ENCODE measurements at regions not wholly inside any gene's neighbourhood (a gene's known extent, or its start where the extent isn't known, plus 50 kb on each side); places are given as distances from the start of the nearest gene placed in this dataset.

DNA sequence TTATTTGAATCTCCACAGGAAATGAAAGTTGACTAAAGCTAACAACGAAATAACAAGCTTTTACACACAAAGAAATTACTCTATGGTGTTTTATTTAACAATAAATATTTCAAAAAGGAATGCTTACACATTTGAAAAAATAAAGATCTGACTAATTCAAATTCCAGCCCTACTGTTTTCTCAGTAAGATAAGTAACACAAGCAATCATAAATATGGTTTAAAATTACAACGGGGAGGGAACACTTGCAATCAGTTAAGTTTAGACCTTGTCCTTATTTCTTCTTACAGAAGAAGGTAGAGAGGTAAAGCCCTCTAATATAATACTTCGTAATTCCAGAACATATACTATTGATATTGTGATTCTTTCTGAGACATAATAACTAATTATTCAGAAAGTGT is 158.5 kb downstream of the DHX15 start:
- TF ChIP-seq HOXB13 (CRISPR knock-in tag; IDR thresholded peaks at IDR 0.05; ENCODE audit: low read depth) (no peak), CBX8 (IDR thresholded peaks at IDR 0.05) (no peak), JUN (IDR thresholded peaks at IDR 0.05) (no peak), ZSCAN20 (CRISPR knock-in tag; IDR thresholded peaks at IDR 0.05) (no peak), RNF2 (IDR thresholded peaks at IDR 0.05; ENCODE audit: borderline replicate concordance, low read depth) (no peak), RCOR1 (IDR thresholded peaks at IDR 0.05; ENCODE audit: low read depth, low read length) (no peak), POLR2A (IDR thresholded peaks at IDR 0.05; ENCODE audit: low read length) (no peak)
- TF ChIP-seq, protein P1, sequence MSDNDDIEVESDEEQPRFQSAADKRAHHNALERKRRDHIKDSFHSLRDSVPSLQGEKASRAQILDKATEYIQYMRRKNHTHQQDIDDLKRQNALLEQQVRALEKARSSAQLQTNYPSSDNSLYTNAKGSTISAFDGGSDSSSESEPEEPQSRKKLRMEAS (IDR thresholded peaks at IDR 0.05) = no peak
- TF ChIP-seq, protein P2, sequence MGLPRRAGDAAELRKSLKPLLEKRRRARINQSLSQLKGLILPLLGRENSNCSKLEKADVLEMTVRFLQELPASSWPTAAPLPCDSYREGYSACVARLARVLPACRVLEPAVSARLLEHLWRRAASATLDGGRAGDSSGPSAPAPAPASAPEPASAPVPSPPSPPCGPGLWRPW (IDR thresholded peaks at IDR 0.05) = no peak
- TF ChIP-seq, protein P3, sequence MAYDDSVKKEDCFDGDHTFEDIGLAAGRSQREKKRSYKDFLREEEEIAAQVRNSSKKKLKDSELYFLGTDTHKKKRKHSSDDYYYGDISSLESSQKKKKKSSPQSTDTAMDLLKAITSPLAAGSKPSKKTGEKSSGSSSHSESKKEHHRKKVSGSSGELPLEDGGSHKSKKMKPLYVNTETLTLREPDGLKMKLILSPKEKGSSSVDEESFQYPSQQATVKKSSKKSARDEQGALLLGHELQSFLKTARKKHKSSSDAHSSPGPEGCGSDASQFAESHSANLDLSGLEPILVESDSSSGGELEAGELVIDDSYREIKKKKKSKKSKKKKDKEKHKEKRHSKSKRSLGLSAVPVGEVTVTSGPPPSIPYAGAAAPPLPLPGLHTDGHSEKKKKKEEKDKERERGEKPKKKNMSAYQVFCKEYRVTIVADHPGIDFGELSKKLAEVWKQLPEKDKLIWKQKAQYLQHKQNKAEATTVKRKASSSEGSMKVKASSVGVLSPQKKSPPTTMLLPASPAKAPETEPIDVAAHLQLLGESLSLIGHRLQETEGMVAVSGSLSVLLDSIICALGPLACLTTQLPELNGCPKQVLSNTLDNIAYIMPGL (CRISPR knock-in tag; IDR thresholded peaks at IDR 0.05; ENCODE audit: borderline replicate concordance) = no peak
- WGBS (ENCODE audit: missing lambda C conversion rate) = 15% methylated on average over 3 of the region's 3 CpGs
- H3K4me1 ChIP-seq = no peaks in the 10 kb centered on the region
- POLR2A ChIA-PET = no interaction called here
- no peak for FAIRE-seq
- ATAC-seq = no peak
- H3K4me2 ChIP-seq = no peak overlapping the region
- no peak for DNase-seq (ENCODE audit: low read depth in 1 of 2, low spot score in 1 of 2)
- H3K27ac ChIP-seq = no peak overlapping the region
- H3K9me3 ChIP-seq = no peaks in the 10 kb centered on the region
- H3K4me3 ChIP-seq = no peak overlapping the region
- CTCF ChIA-PET = no interaction called here

DNA sequence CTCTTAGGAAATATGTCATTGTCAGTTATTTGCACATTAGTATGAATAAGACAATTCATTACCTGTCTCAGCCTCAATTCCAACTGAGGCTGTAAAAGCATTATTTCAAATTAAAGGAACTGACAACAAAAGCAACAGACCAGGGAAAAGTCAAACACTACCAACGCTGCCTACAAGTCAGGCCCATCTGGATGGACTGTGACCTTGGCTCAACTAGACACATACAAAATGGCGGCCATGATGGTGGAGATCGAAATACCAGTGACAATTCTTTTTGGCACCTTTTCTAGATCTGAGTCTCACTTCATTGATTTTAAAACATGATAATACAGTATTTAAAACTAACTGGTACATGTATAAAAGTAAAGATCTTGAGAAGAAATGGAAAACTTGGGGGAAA is 160.7 kb downstream of the DHX15 start:
- DNase-seq (ENCODE audit: low read depth in 1 of 2, low spot score in 1 of 2) = no peak
- no peak for ATAC-seq
- no peak for FAIRE-seq
- TF ChIP-seq CHD2 (IDR thresholded peaks at IDR 0.05; ENCODE audit: low read length, partially characterized antibody) (no peak), HOXB5 (CRISPR knock-in tag; IDR thresholded peaks at IDR 0.05) (no peak), NPAS2 (CRISPR knock-in tag; IDR thresholded peaks at IDR 0.05; ENCODE audit: borderline replicate concordance) (no peak), NR3C1 (IDR thresholded peaks at IDR 0.05) (no peak), RCOR1 (IDR thresholded peaks at IDR 0.05; ENCODE audit: low read depth, low read length) (no peak), TFCP2L1 (CRISPR knock-in tag; IDR thresholded peaks at IDR 0.05) (no peak), POLR2AphosphoS2 (conservative IDR thresholded peaks at IDR 0.05; ENCODE audit: low read length) (no peak), HDAC2 (IDR thresholded peaks at IDR 0.05) (no peak), RAD21 (conservative IDR thresholded peaks at IDR 0.05 in 1 of 2, IDR thresholded peaks at IDR 0.05 in 1 of 2) (no peak), RFX5 (IDR thresholded peaks at IDR 0.05) (no peak), TP53 (CRISPR knock-in tag; IDR thresholded peaks at IDR 0.05) (no peak), HEYL (CRISPR knock-in tag; IDR thresholded peaks at IDR 0.05) (no peak), KDM1A (IDR thresholded peaks at IDR 0.05; ENCODE audit: low read depth) (no peak), MYC (IDR thresholded peaks at IDR 0.05; ENCODE audit: borderline replicate concordance, low read length) (no peak)
- TF ChIP-seq, protein P1 (IDR thresholded peaks at IDR 0.05) = no peak
- TF ChIP-seq, protein P4, sequence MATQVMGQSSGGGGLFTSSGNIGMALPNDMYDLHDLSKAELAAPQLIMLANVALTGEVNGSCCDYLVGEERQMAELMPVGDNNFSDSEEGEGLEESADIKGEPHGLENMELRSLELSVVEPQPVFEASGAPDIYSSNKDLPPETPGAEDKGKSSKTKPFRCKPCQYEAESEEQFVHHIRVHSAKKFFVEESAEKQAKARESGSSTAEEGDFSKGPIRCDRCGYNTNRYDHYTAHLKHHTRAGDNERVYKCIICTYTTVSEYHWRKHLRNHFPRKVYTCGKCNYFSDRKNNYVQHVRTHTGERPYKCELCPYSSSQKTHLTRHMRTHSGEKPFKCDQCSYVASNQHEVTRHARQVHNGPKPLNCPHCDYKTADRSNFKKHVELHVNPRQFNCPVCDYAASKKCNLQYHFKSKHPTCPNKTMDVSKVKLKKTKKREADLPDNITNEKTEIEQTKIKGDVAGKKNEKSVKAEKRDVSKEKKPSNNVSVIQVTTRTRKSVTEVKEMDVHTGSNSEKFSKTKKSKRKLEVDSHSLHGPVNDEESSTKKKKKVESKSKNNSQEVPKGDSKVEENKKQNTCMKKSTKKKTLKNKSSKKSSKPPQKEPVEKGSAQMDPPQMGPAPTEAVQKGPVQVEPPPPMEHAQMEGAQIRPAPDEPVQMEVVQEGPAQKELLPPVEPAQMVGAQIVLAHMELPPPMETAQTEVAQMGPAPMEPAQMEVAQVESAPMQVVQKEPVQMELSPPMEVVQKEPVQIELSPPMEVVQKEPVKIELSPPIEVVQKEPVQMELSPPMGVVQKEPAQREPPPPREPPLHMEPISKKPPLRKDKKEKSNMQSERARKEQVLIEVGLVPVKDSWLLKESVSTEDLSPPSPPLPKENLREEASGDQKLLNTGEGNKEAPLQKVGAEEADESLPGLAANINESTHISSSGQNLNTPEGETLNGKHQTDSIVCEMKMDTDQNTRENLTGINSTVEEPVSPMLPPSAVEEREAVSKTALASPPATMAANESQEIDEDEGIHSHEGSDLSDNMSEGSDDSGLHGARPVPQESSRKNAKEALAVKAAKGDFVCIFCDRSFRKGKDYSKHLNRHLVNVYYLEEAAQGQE (IDR thresholded peaks at IDR 0.05) = no peak
- TF ChIP-seq, protein P5, sequence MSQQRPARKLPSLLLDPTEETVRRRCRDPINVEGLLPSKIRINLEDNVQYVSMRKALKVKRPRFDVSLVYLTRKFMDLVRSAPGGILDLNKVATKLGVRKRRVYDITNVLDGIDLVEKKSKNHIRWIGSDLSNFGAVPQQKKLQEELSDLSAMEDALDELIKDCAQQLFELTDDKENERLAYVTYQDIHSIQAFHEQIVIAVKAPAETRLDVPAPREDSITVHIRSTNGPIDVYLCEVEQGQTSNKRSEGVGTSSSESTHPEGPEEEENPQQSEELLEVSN (IDR thresholded peaks at IDR 0.05; ENCODE audit: borderline replicate concordance, low read depth) = no peak
- H3K4me3 ChIP-seq = no peak overlapping the region
- no peaks in the 10 kb centered on the region for H3K9me3 ChIP-seq
- no peak overlapping the region for H3K4me2 ChIP-seq
- 51% methylated on average over 3 of the region's 3 CpGs for WGBS (ENCODE audit: missing lambda C conversion rate)
- POLR2A ChIA-PET = no interaction called here
- no peaks in the 10 kb centered on the region for H3K4me1 ChIP-seq
- CTCF ChIA-PET = no interaction called here
- H3K27ac ChIP-seq = no peak overlapping the region

Measured in A549 (cell line).